Smooth muscle cell (in vitro differentiated cells): ENCODE measurements at regions not wholly inside any gene's neighbourhood (a gene's known extent, or its start where the extent isn't known, plus 50 kb on each side); places are given as distances from the start of the nearest gene placed in this dataset.

Source experiments
- DNase-seq: peaks from one replicate; lab custom pipeline; 2025; ENCODE audit not compliant: unreplicated experiment; lab: John Stamatoyannopoulos, UW
- H2AFZ ChIP-seq: fragments of 200-600 bp; sonication (generic); 2 replicates; pipeline ENCODE4 v1.6.0; 2016; ENCODE audit warnings: antibody characterized with exemption, low read depth, mild to moderate bottlenecking
- H3F3A ChIP-seq: fragments of 200-600 bp; sonication (generic); 2 replicates; pipeline ENCODE4 v1.6.0; 2017; ENCODE audit warnings: antibody characterized with exemption, low read depth
- H3K27ac ChIP-seq: fragments of 200-600 bp; sonication (generic); 2 replicates; pipeline ENCODE4 v1.5.1; 2016; ENCODE audit warnings: low read depth, mild to moderate bottlenecking
- H3K27me3 ChIP-seq: fragments of 200-600 bp; sonication (generic); 2 replicates; pipeline ENCODE4 v1.6.1; 2016; ENCODE audit warnings: low read depth, mild to moderate bottlenecking
- H3K36me3 ChIP-seq: fragments of 200-600 bp; sonication (generic); 2 replicates; pipeline ENCODE4 v1.5.1; 2016; ENCODE audit warnings: low read depth
- H3K4me1 ChIP-seq: fragments of 200-600 bp; sonication (generic); 2 replicates; pipeline ENCODE4 v1.5.1; 2016; ENCODE audit warnings: low read depth
- H3K4me2 ChIP-seq: fragments of 200-600 bp; sonication (generic); 2 replicates; pipeline ENCODE4 v1.6.0; 2016; ENCODE audit warnings: mild to moderate bottlenecking
- H3K4me3 ChIP-seq: fragments of 200-600 bp; sonication (generic); 2 replicates; pipeline ENCODE4 v1.5.1; 2016; ENCODE audit warnings: mild to moderate bottlenecking
- H3K79me2 ChIP-seq: fragments of 200-600 bp; sonication (generic); 2 replicates; pipeline ENCODE4 v1.6.0; 2016; ENCODE audit warnings: low read depth, mild to moderate bottlenecking
- H3K9ac ChIP-seq: fragments of 200-600 bp; sonication (generic); 2 replicates; pipeline ENCODE4 v1.6.0; 2016; ENCODE audit warnings: low read depth
- H3K9me3 ChIP-seq: fragments of 200-600 bp; sonication (generic); replicated peaks from 2 replicates; pipeline ENCODE4 v1.5.1; 2016; ENCODE audit warnings: low read depth
- H4K20me1 ChIP-seq: fragments of 200-600 bp; sonication (generic); 2 replicates; pipeline ENCODE4 v1.6.0; 2016; ENCODE audit warnings: low read depth
- CTCF ChIP-seq: fragments of 200-600 bp; sonication (generic); IDR thresholded peaks from 2 replicates; pipeline ENCODE4 v1.5.1; 2017; ENCODE audit warnings: borderline replicate concordance, mild to moderate bottlenecking, antibody characterized with exemption; ENCODE audit not compliant: insufficient read depth, poor library complexity, severe bottlenecking
- WGBS: methylation state at CpG from one replicate; pipeline ENCODE4 v1.1.7; 2016; ENCODE audit warnings: low lambda C conversion rate; 5-methylcytosine and 5-hydroxymethylcytosine counted together

- no peaks in the 10 kb centered on the region for H3K27me3 ChIP-seq
- no peaks in the 10 kb centered on the region for H3K79me2 ChIP-seq
- H3F3A ChIP-seq, result no peaks in the 10 kb centered on the region
- DNase-seq, result no peak
- H3K4me2 ChIP-seq, result no peak overlapping the region
- H3K36me3 ChIP-seq, result no peaks in the 10 kb centered on the region
- no peak for TF ChIP-seq CTCF
- peaks cover 5% of the 10 kb centered on the region for H3K4me1 ChIP-seq
- no peak overlapping the region for H2AFZ ChIP-seq
- WGBS, result 74% methylated on average over 3 of the region's 3 CpGs
- H3K9ac ChIP-seq, result no peak overlapping the region
- no peak overlapping the region for H3K4me3 ChIP-seq
- H4K20me1 ChIP-seq, result no peaks in the 10 kb centered on the region
- no peak overlapping the region for H3K27ac ChIP-seq
- no peaks in the 10 kb centered on the region for H3K9me3 ChIP-seq
These were observed 196.4 kb upstream of the NABP1 start for GRCh38 chr2:191481305-191482070.

GRCh38 chr2:191483117-191483516 lies 194.8 kb upstream of the NABP1 start:
- H3K9ac ChIP-seq, result no peak overlapping the region
- no peak for TF ChIP-seq CTCF
- no peak overlapping the region for H2AFZ ChIP-seq
- H3K36me3 ChIP-seq, result no peaks in the 10 kb centered on the region
- DNase-seq, result no peak
- H3K4me2 ChIP-seq, result no peak overlapping the region
- H3K4me1 ChIP-seq, result peaks cover 10% of the 10 kb centered on the region
- no peaks in the 10 kb centered on the region for H3K79me2 ChIP-seq
- WGBS, result 65% methylated on average over 3 of the region's 3 CpGs
- no peaks in the 10 kb centered on the region for H3K27me3 ChIP-seq
- H3F3A ChIP-seq, result peaks cover 5% of the 10 kb centered on the region
- no peaks in the 10 kb centered on the region for H4K20me1 ChIP-seq
- H3K27ac ChIP-seq, result no peak overlapping the region
- no peak overlapping the region for H3K4me3 ChIP-seq
- no peaks in the 10 kb centered on the region for H3K9me3 ChIP-seq

- Histone ChIP-seq H3K9ac (peak overlapping the region; percentile 66), H3K27me3 (no peaks in the 10 kb centered on the region), H3K79me2 (no peaks in the 10 kb centered on the region), H3K4me2 (peak overlapping the region; percentile 55), H3K4me3 (no peak overlapping the region), H2AFZ (peak overlapping the region; percentile 6), H4K20me1 (no peaks in the 10 kb centered on the region), H3K36me3 (no peaks in the 10 kb centered on the region), H3K27ac (peak overlapping the region; percentile 92), H3F3A (peaks cover 16% of the 10 kb centered on the region), H3K4me1 (peaks cover 5% of the 10 kb centered on the region), H3K9me3 (no peaks in the 10 kb centered on the region)
- DNase-seq, result no peak
- no peak for TF ChIP-seq CTCF
- WGBS, result 0% methylated on average over 3 of the region's 3 CpGs
These were observed 191.2 kb upstream of the NABP1 start for GRCh38 chr2:191486584-191487320.
